ENCODE measurements at regions not wholly inside any gene's neighbourhood (a gene's known extent, or its start where the extent isn't known, plus 50 kb on each side); places are given as distances from the start of the nearest gene placed in this dataset.
"Not testable (repeated sequence)": the region's sequence is repeated elsewhere in the genome, so short reads cannot be mapped to it uniquely, and the experiment has no call there.

DNA sequence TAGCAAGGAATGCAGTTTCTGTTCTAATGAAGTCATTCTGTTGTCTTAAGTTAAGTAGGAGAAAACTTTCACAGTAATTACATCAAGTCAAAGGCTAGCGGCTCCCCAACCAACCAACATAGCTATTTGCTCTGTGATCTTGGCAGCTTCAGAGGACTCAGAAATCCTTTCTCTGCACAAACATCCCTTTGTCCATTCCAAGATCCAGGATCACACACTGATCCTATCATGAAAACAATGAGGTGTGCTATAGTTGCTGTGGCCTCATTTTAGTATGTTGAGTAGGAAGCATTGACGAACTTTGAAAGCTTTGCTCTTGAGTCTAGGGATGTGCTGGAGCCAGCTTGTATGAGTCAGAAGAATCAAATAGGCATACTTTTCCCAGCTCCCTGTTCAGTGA, 218.2 kb upstream of the PRSS58 start:
- H3K4me3 ChIP-seq = no peak overlapping the region
- no peaks in the 10 kb centered on the region for H3K36me3 ChIP-seq
- no peak overlapping the region for H3K27ac ChIP-seq
- no peaks in the 10 kb centered on the region for H3K4me1 ChIP-seq
- H3K9me3 ChIP-seq = no peaks in the 10 kb centered on the region
- no peaks in the 10 kb centered on the region for H3K27me3 ChIP-seq
- DNase-seq = no peak
- TF ChIP-seq, protein P1, sequence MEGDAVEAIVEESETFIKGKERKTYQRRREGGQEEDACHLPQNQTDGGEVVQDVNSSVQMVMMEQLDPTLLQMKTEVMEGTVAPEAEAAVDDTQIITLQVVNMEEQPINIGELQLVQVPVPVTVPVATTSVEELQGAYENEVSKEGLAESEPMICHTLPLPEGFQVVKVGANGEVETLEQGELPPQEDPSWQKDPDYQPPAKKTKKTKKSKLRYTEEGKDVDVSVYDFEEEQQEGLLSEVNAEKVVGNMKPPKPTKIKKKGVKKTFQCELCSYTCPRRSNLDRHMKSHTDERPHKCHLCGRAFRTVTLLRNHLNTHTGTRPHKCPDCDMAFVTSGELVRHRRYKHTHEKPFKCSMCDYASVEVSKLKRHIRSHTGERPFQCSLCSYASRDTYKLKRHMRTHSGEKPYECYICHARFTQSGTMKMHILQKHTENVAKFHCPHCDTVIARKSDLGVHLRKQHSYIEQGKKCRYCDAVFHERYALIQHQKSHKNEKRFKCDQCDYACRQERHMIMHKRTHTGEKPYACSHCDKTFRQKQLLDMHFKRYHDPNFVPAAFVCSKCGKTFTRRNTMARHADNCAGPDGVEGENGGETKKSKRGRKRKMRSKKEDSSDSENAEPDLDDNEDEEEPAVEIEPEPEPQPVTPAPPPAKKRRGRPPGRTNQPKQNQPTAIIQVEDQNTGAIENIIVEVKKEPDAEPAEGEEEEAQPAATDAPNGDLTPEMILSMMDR (IDR thresholded peaks at IDR 0.05) = no peak
- intact Hi-C loops (cut with DNase I; ENCODE audit: low total_unique reads) = no loop called here

DNA sequence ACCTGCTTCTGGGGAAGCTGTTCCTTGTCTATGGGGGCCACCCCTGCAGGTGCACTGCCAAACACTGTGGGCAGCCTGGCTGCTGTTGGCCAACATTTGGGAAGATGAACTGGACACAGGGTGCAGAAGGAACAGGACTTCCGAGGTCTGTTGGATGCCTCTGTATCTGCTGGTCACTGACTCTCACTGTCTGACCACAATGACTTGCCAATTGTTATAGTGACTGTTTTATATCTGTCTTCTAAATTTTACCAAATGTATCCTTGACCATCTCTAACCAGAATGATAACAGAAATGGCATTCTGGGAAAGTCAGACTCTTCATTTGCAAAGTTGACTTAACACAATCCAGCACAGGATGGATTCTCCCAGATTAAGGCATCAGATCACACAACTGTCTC, 214.0 kb upstream of the PRSS58 start:
- TF ChIP-seq, protein P1 (IDR thresholded peaks at IDR 0.05) = no peak
- no peak for TF ChIP-seq POLR2A (IDR thresholded peaks at IDR 0.05)
- H3K9me3 ChIP-seq = no peaks in the 10 kb centered on the region
- H3K27me3 ChIP-seq = no peaks in the 10 kb centered on the region

DNA sequence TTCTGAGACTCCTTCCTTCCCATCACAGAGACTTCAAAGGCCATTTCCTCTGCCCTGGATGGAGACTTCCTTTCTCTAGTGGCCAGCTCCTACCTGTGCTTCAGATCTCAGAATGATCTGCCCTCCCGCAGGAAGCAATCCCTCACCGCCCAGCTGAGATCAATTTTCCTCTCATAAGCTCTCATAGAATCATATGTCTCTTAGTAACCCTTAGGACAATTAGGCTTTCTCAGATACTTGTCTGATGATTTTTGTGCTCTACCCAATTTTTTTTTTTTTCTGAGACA, 212.6 kb upstream of the PRSS58 start:
- intact Hi-C loops (cut with DNase I; ENCODE audit: low total_unique reads) = no loop called here
- H3K27me3 ChIP-seq = no peaks in the 10 kb centered on the region
- no peak overlapping the region for H3K4me3 ChIP-seq
- no peaks in the 10 kb centered on the region for H3K4me1 ChIP-seq
- no peaks in the 10 kb centered on the region for H3K36me3 ChIP-seq
- H3K9me3 ChIP-seq = no peaks in the 10 kb centered on the region
- no peak overlapping the region for H3K27ac ChIP-seq
- DNase-seq = no peak
- no peak for TF ChIP-seq POLR2A (IDR thresholded peaks at IDR 0.05)
- TF ChIP-seq, protein P1 (IDR thresholded peaks at IDR 0.05) = no peak

More for the DNA sequence above, 214.0 kb upstream of the PRSS58 start:
- Histone ChIP-seq H3K27ac (no peak overlapping the region), H3K4me1 (no peaks in the 10 kb centered on the region), H3K4me3 (no peak overlapping the region), H3K36me3 (no peaks in the 10 kb centered on the region)
- no peak for DNase-seq
- intact Hi-C loops (cut with DNase I; ENCODE audit: low total_unique reads) = no loop called here

DNA sequence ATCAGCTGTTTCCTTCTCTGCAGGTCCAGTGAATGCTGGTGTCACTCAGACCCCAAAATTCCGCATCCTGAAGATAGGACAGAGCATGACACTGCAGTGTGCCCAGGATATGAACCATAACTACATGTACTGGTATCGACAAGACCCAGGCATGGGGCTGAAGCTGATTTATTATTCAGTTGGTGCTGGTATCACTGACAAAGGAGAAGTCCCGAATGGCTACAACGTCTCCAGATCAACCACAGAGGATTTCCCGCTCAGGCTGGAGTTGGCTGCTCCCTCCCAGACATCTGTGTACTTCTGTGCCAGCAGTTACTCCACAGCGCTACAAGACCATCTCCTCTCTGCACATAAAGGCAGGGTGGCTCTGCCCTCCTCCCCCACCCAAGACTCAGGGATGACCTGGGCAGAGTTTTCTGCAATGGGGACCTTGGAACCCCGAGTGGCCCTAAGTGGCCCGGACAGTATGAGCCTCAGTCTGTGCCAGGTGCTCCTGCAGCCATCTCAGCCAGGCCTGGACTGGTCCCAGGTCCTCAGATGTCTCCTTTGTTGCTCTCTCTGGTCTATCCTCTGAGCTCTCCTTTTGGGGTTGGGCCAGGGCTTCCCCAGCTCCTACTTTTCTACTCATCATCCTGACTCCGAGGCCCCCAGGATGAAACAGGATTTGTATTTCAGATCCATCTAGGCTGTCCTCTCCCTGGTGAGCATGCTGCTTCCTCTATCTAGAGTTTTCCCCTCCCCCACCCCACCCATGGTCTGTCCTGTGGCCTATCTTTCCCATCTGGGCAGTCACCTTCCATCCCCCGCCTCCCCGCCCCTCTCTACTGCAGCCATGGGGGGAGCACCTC, 212.1 kb upstream of the PRSS58 start:
- H3K36me3 ChIP-seq = no peaks in the 10 kb centered on the region
- no peaks in the 10 kb centered on the region for H3K9me3 ChIP-seq
- no peaks in the 10 kb centered on the region for H3K4me1 ChIP-seq
- no peak overlapping the region for H3K4me3 ChIP-seq
- DNase-seq = no peak
- H3K27ac ChIP-seq = no peak overlapping the region
- TF ChIP-seq POLR2A (IDR thresholded peaks at IDR 0.05) = no peak
- TF ChIP-seq, protein P1 (IDR thresholded peaks at IDR 0.05) = no peak
- intact Hi-C loops (cut with DNase I; ENCODE audit: low total_unique reads) = no loop called here
- H3K27me3 ChIP-seq = no peaks in the 10 kb centered on the region

DNA sequence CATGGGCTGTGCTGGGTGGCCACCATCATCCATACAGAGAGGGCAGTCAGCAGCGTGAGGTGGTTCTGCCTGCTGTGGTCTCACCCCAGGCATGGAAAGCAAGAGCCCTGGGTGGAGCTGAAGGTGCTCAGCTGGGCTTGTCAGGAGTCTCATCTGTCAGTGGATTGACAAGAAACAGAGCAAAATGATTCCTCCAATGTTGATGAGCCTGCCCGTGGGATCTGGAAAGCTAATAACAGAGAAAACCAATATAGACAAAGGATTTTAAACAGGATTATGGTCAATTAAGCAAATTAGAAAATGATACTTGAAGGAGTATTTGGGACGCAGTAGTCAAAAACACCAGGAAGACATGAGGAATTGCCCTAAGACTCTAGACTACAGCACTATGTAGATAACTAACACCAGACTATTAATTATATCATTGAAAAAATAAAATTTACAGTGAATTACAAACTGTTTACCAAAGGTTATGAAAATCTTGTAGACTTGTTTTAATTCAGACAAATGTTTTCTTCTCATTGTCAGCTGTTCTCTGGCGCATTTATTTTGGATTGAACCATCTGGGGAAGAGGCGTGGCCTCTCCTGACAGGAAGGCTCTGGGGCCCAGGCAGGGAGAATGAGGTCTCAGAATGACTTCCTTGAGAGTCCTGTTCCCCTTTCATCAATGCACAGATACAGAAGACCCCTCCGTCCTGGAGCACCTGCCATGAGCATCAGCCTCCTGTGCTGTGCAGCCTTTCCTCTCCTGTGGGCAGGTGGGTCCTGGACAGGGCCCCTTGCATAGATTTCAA, 211.2 kb upstream of the PRSS58 start:
- intact Hi-C loops (cut with DNase I; ENCODE audit: low total_unique reads) = no loop called here
- H3K27ac ChIP-seq = no peak overlapping the region

DNA sequence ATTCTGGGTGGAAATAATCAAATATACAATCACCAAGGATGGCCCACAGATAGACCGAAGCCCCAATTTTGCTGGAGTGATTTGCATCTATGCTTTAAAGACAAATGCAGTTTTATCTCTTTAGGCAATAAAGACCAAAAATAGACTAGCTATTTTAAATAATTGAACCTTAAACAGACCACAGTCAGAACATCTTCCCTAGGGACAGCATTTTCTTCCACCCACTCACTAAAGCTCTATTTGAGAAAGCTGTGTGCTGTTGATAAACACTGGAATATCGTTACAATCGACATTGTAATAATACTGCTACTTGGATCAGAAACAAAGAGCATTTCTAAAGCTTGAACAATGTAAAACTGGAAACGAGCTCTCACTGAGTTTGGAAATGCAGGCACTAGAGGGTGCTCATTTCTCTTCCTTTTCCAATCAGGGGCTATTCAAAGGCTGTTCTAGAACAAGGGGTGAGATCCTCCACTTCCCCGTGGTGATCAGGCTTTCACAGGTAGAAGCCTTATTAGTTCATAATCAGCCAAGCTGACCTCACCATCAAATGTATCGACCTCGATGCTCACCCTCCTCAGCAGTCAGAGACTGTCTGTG, 209.3 kb upstream of the PRSS58 start:
- H3K4me3 ChIP-seq; intact Hi-C loops (cut with DNase I; ENCODE audit: low total_unique reads); H3K27ac ChIP-seq; DNase-seq; H3K27me3 ChIP-seq; H3K4me1 ChIP-seq; H3K9me3 ChIP-seq; H3K36me3 ChIP-seq: not testable (repeated sequence)

More for the DNA sequence above, 211.2 kb upstream of the PRSS58 start:
- no peaks in the 10 kb centered on the region for H3K4me1 ChIP-seq
- no peak overlapping the region for H3K4me3 ChIP-seq
- no peaks in the 10 kb centered on the region for H3K36me3 ChIP-seq
- H3K27me3 ChIP-seq = no peaks in the 10 kb centered on the region
- TF ChIP-seq POLR2A (IDR thresholded peaks at IDR 0.05) = no peak
- TF ChIP-seq, protein P1 (IDR thresholded peaks at IDR 0.05) = no peak
- H3K9me3 ChIP-seq = no peaks in the 10 kb centered on the region
- DNase-seq = no peak
